Trophoblast cell (in vitro differentiated cells and primary cell): ENCODE measurements at regions not wholly inside any gene's neighbourhood (a gene's known extent, or its start where the extent isn't known, plus 50 kb on each side); places are given as distances from the start of the nearest gene placed in this dataset.

Experiments used
- DNase-seq, 2 donors: peaks; one replicate each; pipeline ENCODE4 v3.0.0-alpha.2; 2016
- H2AFZ ChIP-seq: 2 replicates; pipeline ENCODE4 v1.6.1; 2013; ENCODE audit warnings: low read length, moderate library complexity, mild to moderate bottlenecking; ENCODE audit not compliant: insufficient read depth, poor library complexity
- H2AK5ac ChIP-seq: 2 replicates; pipeline ENCODE4 v1.6.1; 2013; ENCODE audit warnings: mild to moderate bottlenecking, low read length
- H2BK120ac ChIP-seq: 2 replicates; pipeline ENCODE4 v1.6.1; 2013; ENCODE audit warnings: low read length, mild to moderate bottlenecking, moderate library complexity; ENCODE audit not compliant: insufficient read depth, poor library complexity
- H2BK12ac ChIP-seq: 2 replicates; pipeline ENCODE4 v1.6.1; 2013; ENCODE audit warnings: mild to moderate bottlenecking, low read length, moderate library complexity
- H2BK5ac ChIP-seq: 2 replicates; pipeline ENCODE4 v1.6.1; 2013; ENCODE audit warnings: low read length, low read depth, moderate library complexity, mild to moderate bottlenecking; ENCODE audit not compliant: poor library complexity
- H3K14ac ChIP-seq: 2 replicates; pipeline ENCODE4 v1.6.1; 2013; ENCODE audit warnings: mild to moderate bottlenecking, low read length
- H3K18ac ChIP-seq: 2 replicates; pipeline ENCODE4 v1.6.1; 2013; ENCODE audit warnings: mild to moderate bottlenecking, low read length
- H3K23ac ChIP-seq: 2 replicates; pipeline ENCODE4 v1.6.1; 2013; ENCODE audit warnings: low read length
- H3K27ac ChIP-seq: 2 replicates; pipeline ENCODE4 v1.5.1; 2013; ENCODE audit warnings: low read depth, mild to moderate bottlenecking, inconsistent platforms, low read length, moderate library complexity
- H3K27me3 ChIP-seq: 2 replicates; pipeline ENCODE4 v1.6.1; 2013; ENCODE audit warnings: inconsistent platforms, mild to moderate bottlenecking, low read length, moderate library complexity; ENCODE audit not compliant: insufficient read depth
- H3K36me3 ChIP-seq, 2 experiments: 1 replicate in 1 of 2; 2 replicates in 1 of 2; pipeline ENCODE4 v1.6.1; 2013; ENCODE audit warnings: low read length in 2 of 2, mild to moderate bottlenecking in 2 of 2, moderate library complexity in 1 of 2; ENCODE audit not compliant: insufficient read depth in 2 of 2, control insufficient read depth in 1 of 2
- H3K4ac ChIP-seq: 2 replicates; pipeline ENCODE4 v1.6.1; 2013; ENCODE audit warnings: low read depth, mild to moderate bottlenecking, low read length, moderate library complexity
- H3K4me1 ChIP-seq, 2 experiments: 1 replicate in 1 of 2; 2 replicates in 1 of 2; pipeline ENCODE4 v1.6.1; 2013; ENCODE audit warnings: low read length in 2 of 2, mild to moderate bottlenecking in 2 of 2, moderate library complexity in 1 of 2; ENCODE audit not compliant: insufficient read depth in 2 of 2, control insufficient read depth in 1 of 2
- H3K4me2 ChIP-seq: 2 replicates; pipeline ENCODE4 v1.6.1; 2013; ENCODE audit warnings: inconsistent platforms, mild to moderate bottlenecking, low read length, moderate library complexity
- H3K4me3 ChIP-seq: 2 replicates; pipeline ENCODE4 v1.5.1; 2013; ENCODE audit warnings: mild to moderate bottlenecking, low read depth, low read length, inconsistent platforms
- H3K79me1 ChIP-seq: one replicate; pipeline ENCODE4 v1.6.1; 2013; ENCODE audit warnings: low read length
- H3K79me2 ChIP-seq: 2 replicates; pipeline ENCODE4 v1.6.1; 2013; ENCODE audit warnings: low read length, mild to moderate bottlenecking; ENCODE audit not compliant: control insufficient read depth, insufficient read depth, poor library complexity
- H3K9ac ChIP-seq: 2 replicates; pipeline ENCODE4 v1.6.1; 2013; ENCODE audit warnings: mild to moderate bottlenecking, low read length
- H3K9me3 ChIP-seq: 2 replicates; pipeline ENCODE4 v1.6.1; 2013; ENCODE audit warnings: low read depth, mild to moderate bottlenecking, control low read depth, inconsistent platforms, low read length; ENCODE audit not compliant: insufficient read depth
- H4K12ac ChIP-seq: 2 replicates; pipeline ENCODE4 v1.6.1; 2013; ENCODE audit warnings: low read depth, mild to moderate bottlenecking, low read length, moderate library complexity
- H4K8ac ChIP-seq: 2 replicates; pipeline ENCODE4 v1.6.1; 2013; ENCODE audit warnings: low read depth, mild to moderate bottlenecking, low read length, moderate library complexity
- H4K91ac ChIP-seq: one replicate; pipeline ENCODE4 v1.6.1; 2013; ENCODE audit warnings: low read depth, mild to moderate bottlenecking, low read length, moderate library complexity
- WGBS: extraction: QIAGEN DNeasy Blood & Tissue Kit; methylation state at CpG from one replicate; pipeline ENCODE4 v1.1.7; 2013; ENCODE audit warnings: missing lambda C conversion rate; ENCODE audit not compliant: insufficient read length, insufficient coverage; ENCODE audit errors: extremely low coverage; 5-methylcytosine and 5-hydroxymethylcytosine counted together

DNA sequence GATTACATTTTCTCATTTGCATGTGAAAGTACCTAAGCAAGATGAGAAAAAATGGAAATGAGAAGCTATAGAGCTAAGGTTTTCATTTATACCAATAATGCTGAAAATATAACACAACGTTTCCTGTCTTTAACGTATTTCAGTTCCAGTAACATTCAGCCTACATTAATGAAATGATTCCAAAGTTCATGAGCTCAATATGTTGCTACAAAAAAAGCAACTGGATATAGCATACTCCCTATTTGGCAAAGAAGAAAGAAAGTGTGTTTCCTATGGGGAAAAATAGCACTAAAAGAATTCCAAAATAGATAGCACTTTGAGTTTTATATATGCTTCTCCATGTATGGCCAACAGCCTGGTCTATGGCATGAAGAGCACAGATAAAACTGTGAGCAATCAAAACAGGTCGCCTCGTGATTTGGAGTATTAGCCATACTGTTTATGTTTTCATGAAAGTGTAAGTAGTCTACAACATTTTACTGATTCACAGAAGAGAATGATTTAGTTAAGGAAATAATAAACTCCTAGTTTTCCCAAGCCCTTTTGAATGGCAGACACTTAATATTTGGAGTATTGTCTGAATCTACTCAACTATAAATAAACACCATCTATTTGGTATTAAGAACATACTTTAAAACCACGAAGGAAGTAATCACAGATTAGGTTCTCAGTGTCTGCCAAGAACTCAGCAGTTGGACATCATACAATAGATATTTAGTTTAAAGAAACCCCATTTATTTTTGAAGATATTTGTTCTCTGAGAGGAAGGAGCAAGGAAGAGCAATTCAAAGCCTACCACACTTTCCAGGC is 258.7 kb upstream of the RASA1 start:
- Histone ChIP-seq H4K8ac (no peak overlapping the region), H3K9ac (no peak overlapping the region), H2BK120ac (no peak overlapping the region), H3K27ac (no peak overlapping the region), H3K4me3 (no peak overlapping the region), H3K27me3 (no peaks in the 10 kb centered on the region), H3K14ac (no peak overlapping the region), H2AFZ (no peak overlapping the region), H3K79me2 (no peaks in the 10 kb centered on the region), H4K12ac (no peak overlapping the region), H3K23ac (no peak overlapping the region), H2AK5ac (no peak overlapping the region), H3K4ac (no peak overlapping the region), H4K91ac (no peak overlapping the region), H3K79me1 (no peaks in the 10 kb centered on the region), H3K36me3 (no peaks in the 10 kb centered on the region), H3K4me1 (no peaks in the 10 kb centered on the region), H3K4me2 (no peak overlapping the region), H3K9me3 (no peaks in the 10 kb centered on the region), H2BK5ac (no peak overlapping the region), H2BK12ac (no peak overlapping the region), H3K18ac (no peak overlapping the region)
- WGBS: no CpG with 5 or more reads among the region's 5 CpGs
- DNase-seq: no peak

DNA sequence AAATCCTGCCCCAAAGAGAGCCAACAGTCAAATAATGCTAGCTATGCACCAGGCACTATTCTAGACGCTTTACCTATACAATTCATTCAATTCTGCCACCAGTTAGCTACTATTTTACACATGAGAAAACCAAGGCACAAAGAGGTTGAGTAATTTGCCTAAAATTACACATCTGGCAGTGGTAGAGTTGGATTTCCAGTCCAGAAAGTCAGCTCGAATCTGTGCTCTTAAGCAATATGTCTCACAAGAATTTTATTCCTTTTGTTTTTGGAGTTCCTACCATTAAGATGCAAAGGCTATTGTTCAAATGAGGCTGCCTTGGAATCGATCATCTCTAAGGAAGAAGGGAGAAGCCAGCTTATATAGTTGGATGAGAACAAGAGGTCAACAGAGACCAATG is 256.9 kb upstream of the RASA1 start:
- Histone ChIP-seq H4K12ac (no peak overlapping the region), H2AFZ (no peak overlapping the region), H3K27me3 (no peaks in the 10 kb centered on the region), H3K9me3 (no peaks in the 10 kb centered on the region), H3K79me2 (no peaks in the 10 kb centered on the region), H3K27ac (no peak overlapping the region), H2AK5ac (no peak overlapping the region), H3K9ac (no peak overlapping the region), H3K36me3 (no peaks in the 10 kb centered on the region), H2BK5ac (no peak overlapping the region), H2BK120ac (no peak overlapping the region), H3K23ac (no peak overlapping the region), H2BK12ac (no peak overlapping the region), H4K91ac (no peak overlapping the region), H3K79me1 (no peaks in the 10 kb centered on the region), H3K14ac (no peak overlapping the region), H3K4me2 (no peak overlapping the region), H3K4me3 (no peak overlapping the region), H3K4ac (no peak overlapping the region), H3K4me1 (no peaks in the 10 kb centered on the region), H3K18ac (no peak overlapping the region), H4K8ac (no peak overlapping the region)
- WGBS: no CpG with 5 or more reads among the region's 3 CpGs
- DNase-seq: no peak

DNA sequence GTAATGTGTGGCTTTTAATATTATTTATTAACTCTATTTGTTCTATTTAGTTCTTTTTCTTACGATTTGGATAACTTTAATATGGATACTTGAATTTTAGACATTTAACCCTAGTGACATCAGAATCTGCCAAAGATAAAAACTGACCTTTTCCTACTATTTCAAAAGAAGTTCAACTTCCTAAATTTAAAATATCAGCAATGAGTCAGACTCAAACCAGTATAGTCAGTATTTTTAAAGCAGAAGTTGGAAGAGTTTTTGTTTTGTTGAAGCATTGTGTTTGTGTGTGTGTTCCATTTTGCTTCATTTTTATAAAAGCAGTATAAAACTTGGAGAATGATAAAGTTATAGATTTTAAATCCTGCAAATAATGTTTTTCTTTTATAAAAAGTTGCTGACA is 251.8 kb upstream of the RASA1 start:
- Histone ChIP-seq H2AFZ (no peak overlapping the region), H3K79me2 (no peaks in the 10 kb centered on the region), H3K23ac (no peak overlapping the region), H4K91ac (no peak overlapping the region), H2BK5ac (no peak overlapping the region), H3K4me3 (no peak overlapping the region), H3K4me2 (no peak overlapping the region), H4K8ac (no peak overlapping the region), H2BK12ac (no peak overlapping the region), H4K12ac (no peak overlapping the region), H2AK5ac (no peak overlapping the region), H3K14ac (no peak overlapping the region), H3K79me1 (no peaks in the 10 kb centered on the region), H3K27ac (no peak overlapping the region), H3K27me3 (no peaks in the 10 kb centered on the region), H3K36me3 (no peaks in the 10 kb centered on the region), H3K9me3 (peaks cover 3% of the 10 kb centered on the region), H2BK120ac (no peak overlapping the region), H3K4me1 (peaks cover 7 to 8% of the 10 kb centered on the region in 2 experiments), H3K9ac (no peak overlapping the region), H3K18ac (no peak overlapping the region), H3K4ac (no peak overlapping the region)
- DNase-seq: peak in 1 of 2 donors; percentile 11
- no CpG with 5 or more reads among the region's 1 CpG for whole genome bisulfite sequencing

DNA sequence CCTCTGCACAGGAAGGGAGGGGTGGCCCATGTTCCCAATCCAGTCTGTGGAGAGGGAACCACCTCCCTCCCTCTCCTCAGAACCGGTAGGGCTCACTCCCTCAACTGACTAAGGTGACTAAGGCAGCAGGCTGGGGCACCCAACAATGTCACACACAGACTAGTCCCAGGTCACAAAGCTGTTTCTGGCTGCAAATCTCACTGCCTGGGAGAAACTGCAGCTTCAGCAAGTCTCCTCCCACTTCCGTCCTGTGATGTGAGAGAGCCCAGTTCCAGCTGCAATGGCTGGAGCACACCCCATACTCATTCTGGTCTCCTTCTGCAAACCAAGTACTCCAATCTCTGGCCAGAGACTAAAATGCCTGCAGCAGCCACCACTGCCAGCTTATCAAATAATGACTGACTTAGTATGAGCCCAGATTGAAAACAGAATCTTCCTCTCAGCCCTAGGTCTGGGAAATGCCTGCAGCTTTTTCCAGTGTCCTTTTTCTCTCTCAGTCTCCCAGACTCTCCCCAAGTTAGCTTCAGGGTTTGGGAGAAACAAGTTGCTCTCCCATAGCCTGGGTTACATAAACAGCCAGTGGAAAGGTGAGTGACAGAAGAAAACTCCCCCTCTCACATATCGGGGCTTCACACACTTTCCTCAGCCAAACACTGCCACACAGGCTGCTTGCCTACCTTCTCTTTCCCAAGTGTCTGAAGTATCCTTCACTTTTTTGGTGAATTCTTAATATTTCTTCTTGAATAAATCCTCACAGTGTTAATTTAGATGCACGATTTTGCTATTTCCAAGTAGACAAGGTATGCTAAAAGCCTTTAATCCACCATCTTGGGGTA is 247.4 kb upstream of the RASA1 start:
- no peak overlapping the region for H3K27ac ChIP-seq
- peaks cover 3% of the 10 kb centered on the region for H3K9me3 ChIP-seq
- no peak overlapping the region for H2AK5ac ChIP-seq
- no peaks in the 10 kb centered on the region for H3K79me1 ChIP-seq
- H4K12ac ChIP-seq: no peak overlapping the region
- H3K23ac ChIP-seq: no peak overlapping the region
- H3K27me3 ChIP-seq: no peaks in the 10 kb centered on the region
- H3K79me2 ChIP-seq: no peaks in the 10 kb centered on the region
- DNase-seq: peak in 1 of 2 donors; percentile 1
- H4K8ac ChIP-seq: peak overlapping the region; percentile 43
- peak overlapping the region; percentile 52 for H2AFZ ChIP-seq
- no peak overlapping the region for H2BK12ac ChIP-seq
- H3K14ac ChIP-seq: no peak overlapping the region
- H2BK5ac ChIP-seq: no peak overlapping the region
- H3K4me3 ChIP-seq: no peak overlapping the region
- no peak overlapping the region for H3K9ac ChIP-seq
- WGBS: no CpG with 5 or more reads among the region's 4 CpGs
- no peaks in the 10 kb centered on the region for H3K36me3 ChIP-seq
- H4K91ac ChIP-seq: no peak overlapping the region
- peak overlapping the region; percentile 22 for H3K4me2 ChIP-seq
- H3K4ac ChIP-seq: no peak overlapping the region
- no peak overlapping the region for H3K18ac ChIP-seq
- H2BK120ac ChIP-seq: no peak overlapping the region
- H3K4me1 ChIP-seq: peaks cover 7 to 8% of the 10 kb centered on the region in 2 experiments
